Lower lobe of right lung (tissue), 2 donors: ENCODE measurements at regions not wholly inside any gene's neighbourhood (a gene's known extent, or its start where the extent isn't known, plus 50 kb on each side); places are given as distances from the start of the nearest gene placed in this dataset.
"Not testable (repeated sequence)": the region's sequence is repeated elsewhere in the genome, so short reads cannot be mapped to it uniquely, and the experiment has no call there.

Experiments used
- ATAC-seq, 2 donors: fragments of 200-7000 bp; cut with Tn5 transposase; one replicate each; pipeline ENCODE4 v1.9.1; 2020 to 2022; ENCODE audit warnings: mild to moderate bottlenecking in 2 of 2, moderate library complexity in 2 of 2
- DNase-seq: peaks from one replicate; pipeline ENCODE4 v3.0.0-alpha.2; 2020
- H3K27ac ChIP-seq: fragments of 200-600 bp; one replicate; pipeline ENCODE4 v1.8.0; 2022
- H3K27me3 ChIP-seq: fragments of 200-600 bp; one replicate; pipeline ENCODE4 v1.8.0; 2022; ENCODE audit warnings: low read depth
- H3K36me3 ChIP-seq: fragments of 200-600 bp; one replicate; pipeline ENCODE4 v1.8.0; 2022; ENCODE audit warnings: mild to moderate bottlenecking
- H3K4me1 ChIP-seq: fragments of 200-600 bp; one replicate; pipeline ENCODE4 v1.8.0; 2022
- H3K4me3 ChIP-seq: fragments of 200-600 bp; one replicate; pipeline ENCODE4 v1.8.0; 2022; ENCODE audit warnings: mild to moderate bottlenecking
- H3K9me3 ChIP-seq: fragments of 200-600 bp; one replicate; pipeline ENCODE4 v1.8.0; 2022
- CTCF ChIP-seq: fragments of 200-600 bp; IDR thresholded peaks from one replicate; pipeline ENCODE4 v1.8.0; 2022; ENCODE audit warnings: antibody characterized with exemption, mild to moderate bottlenecking
- intact Hi-C: fragments of 100-400 bp; cut with DNase I; formaldehyde crosslinking; loops from one replicate; pipeline ENCODE4 v1.11.0; 2022
- donor health status: DM: no; HTN: yes; CAD: no; lungs with severe emphysema.

GRCh38 chr6:67952948-67953347 is 682.1 kb upstream of the ADGRB3 start:
- H3K9me3 ChIP-seq: peaks cover 10% of the 10 kb centered on the region
- no peak for TF ChIP-seq CTCF
- H3K27ac ChIP-seq: no peak overlapping the region
- intact Hi-C loops: no loop called here
- H3K36me3 ChIP-seq: no peaks in the 10 kb centered on the region
- ATAC-seq: no peak
- no peaks in the 10 kb centered on the region for H3K4me1 ChIP-seq
- H3K27me3 ChIP-seq: no peaks in the 10 kb centered on the region
- no peak for DNase-seq
- H3K4me3 ChIP-seq: no peak overlapping the region

GRCh38 chr6:67952121-67952520 is 683.0 kb upstream of the ADGRB3 start:
- no peak for ATAC-seq
- Histone ChIP-seq H3K9me3 (peaks cover 10% of the 10 kb centered on the region), H3K4me3 (no peak overlapping the region), H3K36me3 (no peaks in the 10 kb centered on the region), H3K27me3 (no peaks in the 10 kb centered on the region), H3K4me1 (no peaks in the 10 kb centered on the region), H3K27ac (no peak overlapping the region)
- no peak for DNase-seq
- intact Hi-C loops: no loop called here
- TF ChIP-seq CTCF: no peak

GRCh38 chr6:67947762-67948161 is 687.3 kb upstream of the ADGRB3 start:
- H3K36me3 ChIP-seq, H3K4me1 ChIP-seq, ATAC-seq, H3K27ac ChIP-seq, H3K27me3 ChIP-seq, H3K9me3 ChIP-seq, DNase-seq, intact Hi-C loops, H3K4me3 ChIP-seq: not testable (repeated sequence)

GRCh38 chr6:67935976-67936477 is 699.1 kb upstream of the ADGRB3 start:
- H3K27me3 ChIP-seq: no peaks in the 10 kb centered on the region
- no peaks in the 10 kb centered on the region for H3K4me1 ChIP-seq
- H3K9me3 ChIP-seq: no peaks in the 10 kb centered on the region
- DNase-seq (no peak), ATAC-seq (no peak)
- H3K4me3 ChIP-seq: no peak overlapping the region
- H3K27ac ChIP-seq: no peak overlapping the region
- H3K36me3 ChIP-seq: no peaks in the 10 kb centered on the region
- intact Hi-C loops: no loop called here
- TF ChIP-seq CTCF: no peak

- DNase-seq (no peak), ATAC-seq (no peak)
- intact Hi-C loops: no loop called here
- Histone ChIP-seq H3K27me3 (no peaks in the 10 kb centered on the region), H3K9me3 (no peaks in the 10 kb centered on the region), H3K4me1 (no peaks in the 10 kb centered on the region), H3K4me3 (no peak overlapping the region), H3K36me3 (no peaks in the 10 kb centered on the region), H3K27ac (no peak overlapping the region)
- TF ChIP-seq CTCF: no peak
Measured at GRCh38 chr6:67933278-67933677, 701.8 kb upstream of the ADGRB3 start.

GRCh38 chr6:67922588-67922987 is 712.5 kb upstream of the ADGRB3 start:
- DNase-seq, intact Hi-C loops: not testable (repeated sequence)

GRCh38 chr6:67920040-67920439 is 715.0 kb upstream of the ADGRB3 start:
- DNase-seq, H3K4me3 ChIP-seq, ATAC-seq, H3K36me3 ChIP-seq, H3K27me3 ChIP-seq, intact Hi-C loops, H3K27ac ChIP-seq, H3K4me1 ChIP-seq, H3K9me3 ChIP-seq: not testable (repeated sequence)

More at GRCh38 chr6:67922588-67922987, 712.5 kb upstream of the ADGRB3 start:
- H3K4me1 ChIP-seq, H3K36me3 ChIP-seq, H3K27ac ChIP-seq, ATAC-seq, H3K4me3 ChIP-seq, H3K27me3 ChIP-seq, H3K9me3 ChIP-seq: not testable (repeated sequence)
